Mesendoderm (in vitro differentiated cells): ENCODE measurements at regions not wholly inside any gene's neighbourhood (a gene's known extent, or its start where the extent isn't known, plus 50 kb on each side); places are given as distances from the start of the nearest gene placed in this dataset.

Experiments
- DNase-seq: peaks from one replicate; pipeline ENCODE4 v3.0.0; 2013
- H2AK5ac ChIP-seq: 2 replicates; pipeline ENCODE4 v1.6.1; 2013; ENCODE audit warnings: low read length, inconsistent platforms
- H2BK120ac ChIP-seq: 2 replicates; pipeline ENCODE4 v1.6.1; 2013; ENCODE audit warnings: low read depth, mild to moderate bottlenecking, low read length, moderate library complexity, mixed read lengths
- H2BK15ac ChIP-seq: replicated peaks from 2 replicates; pipeline ENCODE4 v1.6.1; 2013; ENCODE audit warnings: low read depth, mild to moderate bottlenecking, moderate library complexity
- H2BK5ac ChIP-seq: 2 replicates; pipeline ENCODE4 v1.6.1; 2013; ENCODE audit warnings: low read length, inconsistent platforms
- H3K18ac ChIP-seq: 2 replicates; pipeline ENCODE4 v1.6.1; 2013; ENCODE audit warnings: mild to moderate bottlenecking, low read length, mixed read lengths
- H3K23ac ChIP-seq: one replicate; pipeline ENCODE4 v1.6.1; 2013; ENCODE audit warnings: low read length
- H3K27ac ChIP-seq: 2 replicates; pipeline ENCODE4 v1.5.1; 2013; ENCODE audit warnings: low read depth, mild to moderate bottlenecking, inconsistent platforms, low read length, moderate library complexity
- H3K27me3 ChIP-seq: 2 replicates; pipeline ENCODE4 v1.6.1; 2013; ENCODE audit warnings: low read length, control low read depth, mild to moderate bottlenecking, inconsistent platforms; ENCODE audit not compliant: insufficient read depth, poor library complexity
- H3K36me3 ChIP-seq: 2 replicates; pipeline ENCODE4 v1.6.1; 2013; ENCODE audit warnings: low read length, inconsistent platforms; ENCODE audit not compliant: control insufficient read depth, insufficient read depth
- H3K4ac ChIP-seq: one replicate; pipeline ENCODE4 v1.6.1; 2013; ENCODE audit warnings: low read depth, mild to moderate bottlenecking, low read length, moderate library complexity
- H3K4me1 ChIP-seq: 2 replicates; pipeline ENCODE4 v1.6.1; 2013; ENCODE audit warnings: low read depth, low read length, inconsistent platforms; ENCODE audit not compliant: control insufficient read depth
- H3K4me2 ChIP-seq: 2 replicates; pipeline ENCODE4 v1.6.1; 2013; ENCODE audit warnings: low read length
- H3K4me3 ChIP-seq: 2 replicates; pipeline ENCODE4 v1.5.1; 2013; ENCODE audit warnings: mild to moderate bottlenecking, low read length
- H3K56ac ChIP-seq: one replicate; pipeline ENCODE4 v1.6.1; 2013; ENCODE audit warnings: low read length
- H3K79me1 ChIP-seq: 2 replicates; pipeline ENCODE4 v1.6.1; 2013; ENCODE audit warnings: low read length, inconsistent platforms
- H3K79me2 ChIP-seq: 2 replicates; pipeline ENCODE4 v1.6.1; 2013; ENCODE audit warnings: mild to moderate bottlenecking, low read length; ENCODE audit not compliant: control insufficient read depth, insufficient read depth
- H3K9ac ChIP-seq: 2 replicates; pipeline ENCODE4 v1.6.1; 2013; ENCODE audit warnings: low read length, inconsistent platforms
- H4K5ac ChIP-seq: one replicate; pipeline ENCODE4 v1.6.1; 2013; ENCODE audit warnings: low read length
- H4K8ac ChIP-seq: one replicate; pipeline ENCODE4 v1.6.1; 2013; ENCODE audit warnings: low read depth, mild to moderate bottlenecking, control low read depth, low read length, moderate library complexity
- WGBS: extraction: QIAGEN DNeasy Blood & Tissue Kit; methylation state at CpG from one replicate; pipeline ENCODE4 v1.1.7; 2013; ENCODE audit warnings: low lambda C conversion rate, missing lambda C conversion rate; ENCODE audit not compliant: insufficient coverage; ENCODE audit errors: extremely low coverage; 5-methylcytosine and 5-hydroxymethylcytosine counted together

DNA sequence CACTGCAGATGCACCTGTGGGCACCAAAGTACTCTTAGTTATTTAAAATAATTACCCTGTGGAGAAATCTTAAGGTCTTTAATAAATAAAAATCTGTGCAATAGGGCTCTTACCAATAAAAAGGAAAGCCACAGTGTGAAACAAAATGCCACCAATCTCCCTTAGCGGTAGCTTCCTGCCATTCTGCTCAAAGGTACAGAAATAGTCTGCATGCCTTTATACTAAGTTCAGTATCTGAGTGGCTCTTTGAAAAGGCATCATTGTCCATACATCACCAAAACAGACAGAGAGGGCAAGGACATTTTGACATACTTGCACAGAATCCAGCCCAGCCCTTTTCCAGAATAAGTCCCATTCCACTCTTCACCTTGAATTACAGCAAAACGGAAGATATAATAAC is 161.0 kb downstream of the KLF12 start:
- Histone ChIP-seq H2AK5ac (no peak overlapping the region), H3K4me2 (no peak overlapping the region), H3K27me3 (no peaks in the 10 kb centered on the region), H2BK15ac (no peak overlapping the region), H3K9ac (no peak overlapping the region), H2BK5ac (no peak overlapping the region), H3K18ac (no peak overlapping the region), H3K27ac (no peak overlapping the region), H3K4me1 (no peaks in the 10 kb centered on the region), H4K8ac (no peak overlapping the region), H3K79me2 (no peaks in the 10 kb centered on the region), H3K79me1 (no peaks in the 10 kb centered on the region), H2BK120ac (no peak overlapping the region), H3K56ac (no peak overlapping the region), H3K4ac (no peak overlapping the region), H4K5ac (no peak overlapping the region), H3K36me3 (no peaks in the 10 kb centered on the region), H3K23ac (no peak overlapping the region), H3K4me3 (no peak overlapping the region)
- no CpG with 5 or more reads among the region's 2 CpGs for WGBS
- no peak for DNase-seq

DNA sequence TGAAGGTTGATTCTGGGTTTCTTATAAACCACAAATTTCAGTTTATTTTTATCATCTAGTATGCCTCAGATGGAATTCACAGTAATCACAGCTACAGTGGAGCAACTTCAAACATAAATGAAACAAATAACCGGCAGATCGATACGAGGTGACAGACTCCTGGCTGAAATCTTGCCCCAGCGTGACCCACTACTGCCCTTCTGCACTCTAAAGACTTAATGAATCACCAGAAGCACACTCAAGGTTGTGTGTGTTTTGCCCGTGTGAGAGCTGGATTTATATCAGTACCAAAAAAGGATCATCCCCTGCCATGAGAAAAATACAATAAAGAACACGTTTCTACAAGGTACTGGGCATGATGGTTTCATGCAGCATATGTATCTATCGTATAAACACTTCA is 161.7 kb downstream of the KLF12 start:
- WGBS, result no CpG with 5 or more reads among the region's 7 CpGs

DNA sequence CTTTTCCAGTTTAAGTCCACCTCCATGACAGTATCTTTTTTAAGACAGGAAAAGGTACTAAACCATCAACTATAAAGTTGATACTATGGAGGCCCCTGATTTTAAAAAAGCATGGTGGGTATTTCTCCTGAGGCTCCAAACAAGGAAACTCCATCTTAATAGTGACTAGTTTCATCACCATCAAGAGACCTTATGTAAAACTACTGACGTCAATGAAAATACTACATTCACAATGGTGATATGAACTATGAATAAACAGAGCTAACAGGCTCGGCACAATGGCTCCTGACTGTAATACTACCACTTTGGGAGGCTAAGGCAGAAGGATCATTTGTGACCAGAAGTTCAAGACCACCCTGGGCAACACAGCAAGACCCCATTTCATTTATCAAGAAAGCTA is 162.7 kb downstream of the KLF12 start:
- H3K27ac ChIP-seq, result no peak overlapping the region
- no peak overlapping the region for H2BK15ac ChIP-seq
- no peaks in the 10 kb centered on the region for H3K79me1 ChIP-seq
- no peaks in the 10 kb centered on the region for H3K4me1 ChIP-seq
- no peak overlapping the region for H4K5ac ChIP-seq
- H3K79me2 ChIP-seq, result no peaks in the 10 kb centered on the region
- no peak overlapping the region for H3K4me3 ChIP-seq
- no peak for DNase-seq
- no peak overlapping the region for H3K4me2 ChIP-seq
- H2AK5ac ChIP-seq, result no peak overlapping the region
- H4K8ac ChIP-seq, result no peak overlapping the region
- no peaks in the 10 kb centered on the region for H3K27me3 ChIP-seq
- H3K56ac ChIP-seq, result no peak overlapping the region
- no peaks in the 10 kb centered on the region for H3K36me3 ChIP-seq
- WGBS, result no CpG with 5 or more reads among the region's 2 CpGs
- no peak overlapping the region for H3K4ac ChIP-seq
- H3K23ac ChIP-seq, result no peak overlapping the region
- H3K9ac ChIP-seq, result no peak overlapping the region
- H3K18ac ChIP-seq, result no peak overlapping the region
- no peak overlapping the region for H2BK5ac ChIP-seq
- H2BK120ac ChIP-seq, result no peak overlapping the region

More for the DNA sequence above, 161.7 kb downstream of the KLF12 start:
- H3K27ac ChIP-seq, result no peak overlapping the region
- no peak overlapping the region for H4K5ac ChIP-seq
- no peak overlapping the region for H3K9ac ChIP-seq
- no peaks in the 10 kb centered on the region for H3K36me3 ChIP-seq
- H3K23ac ChIP-seq, result no peak overlapping the region
- H3K18ac ChIP-seq, result no peak overlapping the region
- H3K56ac ChIP-seq, result no peak overlapping the region
- H2AK5ac ChIP-seq, result no peak overlapping the region
- H3K4me3 ChIP-seq, result no peak overlapping the region
- H3K79me2 ChIP-seq, result no peaks in the 10 kb centered on the region
- H3K4me1 ChIP-seq, result no peaks in the 10 kb centered on the region
- no peak overlapping the region for H4K8ac ChIP-seq
- H2BK15ac ChIP-seq, result no peak overlapping the region
- no peak overlapping the region for H3K4me2 ChIP-seq
- H2BK5ac ChIP-seq, result no peak overlapping the region
- no peak overlapping the region for H2BK120ac ChIP-seq
- DNase-seq, result no peak
- H3K4ac ChIP-seq, result no peak overlapping the region
- H3K79me1 ChIP-seq, result no peaks in the 10 kb centered on the region
- H3K27me3 ChIP-seq, result no peaks in the 10 kb centered on the region

DNA sequence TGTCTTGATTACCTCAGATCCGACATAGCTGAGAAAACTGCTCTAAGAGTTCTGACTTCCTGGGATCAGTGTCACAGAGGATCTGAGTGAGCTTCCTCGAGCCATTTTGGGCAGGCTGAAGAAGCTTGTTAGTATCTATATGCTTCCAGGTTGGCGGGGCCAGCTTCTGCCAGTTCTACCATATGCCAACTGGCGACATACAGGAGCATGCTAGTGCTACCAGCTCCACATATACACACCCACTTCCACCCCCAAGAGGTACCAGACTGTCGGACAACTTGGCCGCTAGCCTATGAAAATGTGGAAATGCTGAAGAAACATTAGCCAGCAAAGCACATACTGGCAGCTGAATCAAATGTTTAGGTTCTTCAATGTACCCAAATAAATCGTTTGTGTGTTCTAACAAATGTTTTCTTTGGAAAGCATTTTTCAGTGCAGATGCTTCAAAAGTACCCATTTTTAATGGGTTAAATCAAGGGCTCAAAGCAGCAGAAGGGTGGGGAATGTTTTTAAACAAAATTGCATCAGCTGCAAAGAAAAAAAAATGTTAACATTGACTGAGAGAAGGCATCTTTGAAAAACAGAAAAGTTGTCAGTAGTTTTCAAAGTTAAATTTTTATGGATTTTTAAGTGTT is 163.7 kb downstream of the KLF12 start:
- Histone ChIP-seq H3K18ac (peak overlapping the region; percentile 8), H3K36me3 (no peaks in the 10 kb centered on the region), H3K79me2 (no peaks in the 10 kb centered on the region), H4K8ac (no peak overlapping the region), H3K27ac (no peak overlapping the region), H3K4me1 (no peaks in the 10 kb centered on the region), H3K4ac (no peak overlapping the region), H3K27me3 (no peaks in the 10 kb centered on the region), H3K4me3 (no peak overlapping the region), H3K56ac (no peak overlapping the region), H2AK5ac (no peak overlapping the region), H2BK15ac (no peak overlapping the region), H2BK120ac (no peak overlapping the region), H3K23ac (no peak overlapping the region), H4K5ac (no peak overlapping the region), H3K4me2 (no peak overlapping the region), H3K79me1 (no peaks in the 10 kb centered on the region), H3K9ac (no peak overlapping the region), H2BK5ac (no peak overlapping the region)
- no peak for DNase-seq
- no CpG with 5 or more reads among the region's 7 CpGs for WGBS

DNA sequence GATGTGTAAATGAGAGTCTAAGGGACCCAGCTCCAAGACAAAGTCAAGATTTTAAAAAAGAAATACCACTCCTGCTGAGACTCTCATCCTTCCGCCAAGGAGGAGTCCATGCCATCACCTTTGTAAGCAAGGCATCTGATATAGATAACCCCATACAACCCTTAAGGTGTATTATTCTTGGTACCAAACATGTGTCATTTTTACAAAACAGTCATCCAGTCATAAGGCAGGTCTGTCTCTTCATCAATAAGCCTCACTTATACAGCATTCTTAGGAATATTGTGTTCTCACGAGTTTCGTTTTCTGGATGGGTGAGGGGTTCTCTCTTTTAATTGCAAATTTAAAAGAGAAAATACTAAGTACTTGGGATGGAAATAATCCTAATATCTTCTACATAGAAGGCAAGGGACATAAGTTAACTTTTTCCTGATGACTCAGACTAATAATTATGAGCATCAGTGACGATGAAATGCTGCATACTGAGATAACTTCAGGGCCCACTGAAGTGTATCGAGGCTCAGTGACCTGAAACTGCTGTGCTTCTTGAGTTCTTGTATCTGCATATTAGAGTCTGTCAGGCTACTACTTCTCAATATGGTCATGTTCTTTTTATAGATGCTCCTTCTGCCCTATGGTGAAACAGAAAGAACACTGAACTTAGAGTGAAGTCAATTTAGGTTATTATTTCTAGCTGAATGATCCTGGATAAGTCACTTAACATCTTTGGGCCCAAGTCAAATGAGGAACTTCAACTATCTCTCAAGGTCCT is 166.6 kb downstream of the KLF12 start:
- H3K36me3 ChIP-seq, result no peaks in the 10 kb centered on the region
- H3K56ac ChIP-seq, result no peak overlapping the region
- no peak overlapping the region for H2BK15ac ChIP-seq
- no peak overlapping the region for H2AK5ac ChIP-seq
- H3K18ac ChIP-seq, result no peak overlapping the region
- no peak overlapping the region for H3K9ac ChIP-seq
- no peak overlapping the region for H2BK5ac ChIP-seq
- H3K79me2 ChIP-seq, result no peaks in the 10 kb centered on the region
- no peak overlapping the region for H3K4me2 ChIP-seq
- no peak overlapping the region for H4K5ac ChIP-seq
- no peak overlapping the region for H3K23ac ChIP-seq
- H3K4me3 ChIP-seq, result no peak overlapping the region
- H3K27ac ChIP-seq, result no peak overlapping the region
- no peaks in the 10 kb centered on the region for H3K27me3 ChIP-seq
- H2BK120ac ChIP-seq, result no peak overlapping the region
- no peak for DNase-seq
- WGBS, result no CpG with 5 or more reads among the region's 5 CpGs
- H3K79me1 ChIP-seq, result peaks cover 2% of the 10 kb centered on the region
- no peak overlapping the region for H4K8ac ChIP-seq
- H3K4ac ChIP-seq, result no peak overlapping the region
- H3K4me1 ChIP-seq, result no peaks in the 10 kb centered on the region

DNA sequence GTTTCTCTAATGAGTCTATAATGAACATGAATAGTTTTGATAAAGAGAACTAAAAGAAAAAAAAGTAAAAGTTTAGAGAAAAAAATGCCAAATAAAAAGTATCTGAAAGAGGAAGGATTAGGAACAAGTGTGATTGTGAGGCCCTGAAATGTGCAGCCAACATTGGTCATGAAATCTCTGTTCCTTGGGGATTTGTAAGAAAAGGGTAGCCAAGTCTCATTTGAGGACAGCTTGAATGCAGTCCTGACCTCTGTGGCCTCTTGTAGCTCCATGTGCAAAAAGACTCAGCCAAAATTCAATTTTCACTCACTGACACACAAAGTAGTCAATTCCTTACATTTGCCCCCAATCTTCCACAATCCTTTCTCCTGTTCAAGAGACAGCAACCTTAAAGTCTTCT is 167.9 kb downstream of the KLF12 start:
- no peak overlapping the region for H3K56ac ChIP-seq
- H4K8ac ChIP-seq, result no peak overlapping the region
- H3K18ac ChIP-seq, result no peak overlapping the region
- H2BK15ac ChIP-seq, result no peak overlapping the region
- no peak overlapping the region for H3K23ac ChIP-seq
- H2BK5ac ChIP-seq, result no peak overlapping the region
- H3K4ac ChIP-seq, result no peak overlapping the region
- DNase-seq, result no peak
- no peak overlapping the region for H3K4me3 ChIP-seq
- H3K9ac ChIP-seq, result no peak overlapping the region
- no peak overlapping the region for H2BK120ac ChIP-seq
- H3K4me1 ChIP-seq, result no peaks in the 10 kb centered on the region
- H4K5ac ChIP-seq, result no peak overlapping the region
- H3K27ac ChIP-seq, result no peak overlapping the region
- no peaks in the 10 kb centered on the region for H3K79me2 ChIP-seq
- peaks cover 2% of the 10 kb centered on the region for H3K79me1 ChIP-seq
- H2AK5ac ChIP-seq, result no peak overlapping the region
- H3K4me2 ChIP-seq, result no peak overlapping the region
- H3K27me3 ChIP-seq, result no peaks in the 10 kb centered on the region
- no peaks in the 10 kb centered on the region for H3K36me3 ChIP-seq
